H1 (cell line): ENCODE measurements at regions not wholly inside any gene's neighbourhood (a gene's known extent, or its start where the extent isn't known, plus 50 kb on each side); places are given as distances from the start of the nearest gene placed in this dataset.

Experiments
- CTCF ChIA-PET: fragments of 300-600 bp; sonication (Branson Sonifier 250); formaldehyde crosslinking; loops from one replicate; lab custom pipeline; 2021; ENCODE audit not compliant: partially characterized antibody; lab: Charles Lee
- POLR2A ChIA-PET: fragments of 300-600 bp; sonication (Branson Sonifier 250); formaldehyde crosslinking; loops from one replicate; lab custom pipeline; 2021; ENCODE audit warnings: inconsistent platforms; ENCODE audit not compliant: partially characterized antibody; lab: Charles Lee
- DNase-seq, 2 experiments: peaks; one replicate each; pipeline versions ENCODE4 v3.0.0 to v3.0.0-alpha.2; 2010 to 2022; ENCODE audit warnings: low spot score in 2 of 2, low read depth in 1 of 2, mixed read lengths in 1 of 2
- FAIRE-seq: peaks from 2 replicates; lab custom pipeline; 2011; peaks lifted over from hg19 to GRCh38; lab: Jason Lieb, UNC
- H2AFZ ChIP-seq: 2 replicates; pipeline ENCODE4 v1.8.1; 2012; ENCODE audit warnings: low read length, inconsistent platforms
- H2AK5ac ChIP-seq: 2 replicates; pipeline ENCODE4 v1.6.1; 2013; ENCODE audit warnings: low read depth, low read length
- H2BK120ac ChIP-seq: replicated peaks from 2 replicates; pipeline ENCODE3; 2013; ENCODE audit warnings: low read depth, low read length, inconsistent platforms
- H2BK12ac ChIP-seq: 2 replicates; pipeline ENCODE4 v1.6.1; 2013; ENCODE audit warnings: low read depth, low read length
- H2BK15ac ChIP-seq: 2 replicates; pipeline ENCODE4 v1.6.1; 2013; ENCODE audit warnings: low read length
- H2BK20ac ChIP-seq: 2 replicates; pipeline ENCODE4 v1.6.1; 2013; ENCODE audit warnings: low read length
- H2BK5ac ChIP-seq: 2 replicates; pipeline ENCODE4 v1.6.1; 2013; ENCODE audit warnings: low read depth, low read length
- H3K14ac ChIP-seq: 2 replicates; pipeline ENCODE4 v1.6.1; 2013; ENCODE audit warnings: inconsistent platforms; ENCODE audit not compliant: insufficient read length
- H3K18ac ChIP-seq: 2 replicates; pipeline ENCODE4 v1.6.1; 2013; ENCODE audit warnings: low read length; ENCODE audit errors: extremely low read depth
- H3K23ac ChIP-seq: 2 replicates; pipeline ENCODE4 v1.6.1; 2013; ENCODE audit warnings: inconsistent platforms; ENCODE audit not compliant: insufficient read length
- H3K23me2 ChIP-seq: 2 replicates; pipeline ENCODE4 v1.6.1; 2013; ENCODE audit warnings: low read depth, low read length
- H3K27ac ChIP-seq: 2 replicates; pipeline ENCODE4 v1.6.1; 2011; ENCODE audit warnings: low read depth, low read length, inconsistent platforms
- H3K27me3 ChIP-seq, 4 experiments: replicated peaks in 1 of 4; 1 replicate in 1 of 4; 2 replicates in 3 of 4; pipeline versions ENCODE4 v1.6.1 to v1.8.1; 2011 to 2013; ENCODE audit warnings: low read length in 3 of 4, mild to moderate bottlenecking in 3 of 4, inconsistent platforms in 2 of 4, mixed read lengths in 2 of 4, moderate library complexity in 1 of 4; ENCODE audit not compliant: control insufficient read depth in 3 of 4, insufficient read depth in 3 of 4; ENCODE audit errors: extremely low read depth in 1 of 4
- H3K36me3 ChIP-seq, 4 experiments: 2 replicates each; pipeline versions ENCODE4 v1.6.1 to v1.8.1; 2011 to 2013; ENCODE audit warnings: mild to moderate bottlenecking in 4 of 4, low read length in 3 of 4, moderate library complexity in 2 of 4, control low read depth in 1 of 4, inconsistent platforms in 1 of 4; ENCODE audit not compliant: insufficient read depth in 4 of 4, control insufficient read depth in 2 of 4
- H3K4ac ChIP-seq: replicated peaks from 2 replicates; pipeline ENCODE3; 2013; ENCODE audit warnings: low read length, low read depth, mixed read lengths, inconsistent platforms; ENCODE audit not compliant: insufficient read length
- H3K4me1 ChIP-seq, 4 experiments: replicated peaks in 1 of 4; 1 replicate in 1 of 4; 2 replicates in 3 of 4; pipeline versions ENCODE4 v1.6.1 to v1.8.1; 2011 to 2013; ENCODE audit warnings: low read length in 3 of 4, inconsistent platforms in 2 of 4, mixed read lengths in 1 of 4; ENCODE audit not compliant: insufficient read depth in 4 of 4, control insufficient read depth in 3 of 4
- H3K4me2 ChIP-seq, 2 experiments: 2 replicates each; pipeline versions ENCODE4 v1.6.1 to v1.8.1; 2011 to 2013; ENCODE audit warnings: low read depth in 2 of 2, low read length in 2 of 2, control low read depth in 1 of 2, inconsistent platforms in 1 of 2, mild to moderate bottlenecking in 1 of 2; ENCODE audit not compliant: insufficient read depth in 1 of 2
- H3K4me3 ChIP-seq, 4 experiments: fragments of 200-600, 300-600 bp in 1 of 4; sonication (generic), shearing (Covaris generic), sonication (Bioruptor Twin) in 1 of 4; 2 replicates each; pipeline versions ENCODE4 v1.5.1 to v1.8.1; 2011 to 2016; ENCODE audit warnings: low read length in 4 of 4, low read depth in 3 of 4, control low read depth in 2 of 4, inconsistent platforms in 2 of 4, mild to moderate bottlenecking in 2 of 4, mixed read lengths in 1 of 4, moderate library complexity in 1 of 4; ENCODE audit not compliant: insufficient read depth in 2 of 4; ENCODE audit errors: extremely low read depth in 1 of 4
- H3K56ac ChIP-seq: replicated peaks from 2 replicates; pipeline ENCODE3; 2013; ENCODE audit warnings: low read depth, mild to moderate bottlenecking, mixed read lengths, low read length, inconsistent platforms; ENCODE audit not compliant: insufficient read length
- H3K79me1 ChIP-seq: 2 replicates; pipeline ENCODE4 v1.6.1; 2013; ENCODE audit warnings: low read depth, low read length, control low read depth
- H3K79me2 ChIP-seq, 2 experiments: 2 replicates each; pipeline versions ENCODE4 v1.6.1 to v1.8.1; 2012 to 2013; ENCODE audit warnings: low read length in 2 of 2, mild to moderate bottlenecking in 2 of 2, inconsistent platforms in 1 of 2; ENCODE audit not compliant: insufficient read depth in 2 of 2, control insufficient read depth in 1 of 2
- H3K9ac ChIP-seq, 4 experiments: replicated peaks in 1 of 4; 1 replicate in 1 of 4; 2 replicates in 3 of 4; pipeline versions ENCODE4 v1.6.1 to v1.8.1; 2011 to 2013; ENCODE audit warnings: low read depth in 3 of 4, low read length in 3 of 4, control low read depth in 2 of 4, mild to moderate bottlenecking in 2 of 4, moderate library complexity in 2 of 4, inconsistent platforms in 1 of 4; ENCODE audit errors: extremely low read depth in 1 of 4
- H3K9me3 ChIP-seq, 2 experiments: 2 replicates each; pipeline versions ENCODE4 v1.6.1 to v1.8.1; 2012 to 2013; ENCODE audit warnings: mild to moderate bottlenecking in 2 of 2, moderate library complexity in 2 of 2, control low read depth in 1 of 2, inconsistent platforms in 1 of 2, low read depth in 1 of 2, low read length in 1 of 2, mixed read lengths in 1 of 2; ENCODE audit not compliant: insufficient read depth in 2 of 2
- H4K20me1 ChIP-seq, 2 experiments: replicated peaks in 1 of 2; 2 replicates each; pipeline versions ENCODE3 to v1.8.1; 2011 to 2013; ENCODE audit warnings: inconsistent platforms in 2 of 2, low read length in 2 of 2, mild to moderate bottlenecking in 1 of 2; ENCODE audit not compliant: insufficient read depth in 2 of 2, control insufficient read depth in 1 of 2
- H4K5ac ChIP-seq: 2 replicates; pipeline ENCODE4 v1.6.1; 2013; ENCODE audit warnings: low read length, low read depth, mixed read lengths, inconsistent platforms; ENCODE audit not compliant: insufficient read length
- H4K8ac ChIP-seq: 2 replicates; pipeline ENCODE4 v1.8.0; 2013; ENCODE audit warnings: mild to moderate bottlenecking, moderate library complexity, low read length, inconsistent platforms; ENCODE audit not compliant: insufficient read depth; ENCODE audit errors: extremely low read depth
- H4K91ac ChIP-seq: replicated peaks from 2 replicates; pipeline ENCODE3; 2013; ENCODE audit warnings: low read length, mixed read lengths, inconsistent platforms; ENCODE audit not compliant: insufficient read length
- BACH1 ChIP-seq: IDR thresholded peaks from 2 replicates; pipeline ENCODE4 v1.6.1; 2012; ENCODE audit warnings: low read length, improper control_type of control experiment
- CHD1 ChIP-seq: IDR thresholded peaks from 2 replicates; pipeline ENCODE4 v1.6.1; 2012; ENCODE audit warnings: low read depth, low read length, improper control_type of control experiment
- EZH2 ChIP-seq: fragments of 200-600 bp; sonication (generic); IDR thresholded peaks from 2 replicates; pipeline ENCODE4 v1.7.1; 2012; ENCODE audit warnings: low read depth, mild to moderate bottlenecking, moderate library complexity, low read length, inconsistent platforms; ENCODE audit not compliant: severe bottlenecking
- HDAC6 ChIP-seq: IDR thresholded peaks from one replicate; pipeline ENCODE4 v1.7.1; 2012; ENCODE audit warnings: low read depth, mild to moderate bottlenecking, inconsistent platforms, low read length, moderate library complexity
- PHF8 ChIP-seq: fragments of 200-600 bp; sonication (generic); conservative IDR thresholded peaks from 2 replicates; pipeline ENCODE4 v1.7.1; 2012; ENCODE audit warnings: low read depth, mild to moderate bottlenecking, inconsistent platforms, low read length, moderate library complexity
- SAP30 ChIP-seq: fragments of 300-600 bp; sonication (generic); IDR thresholded peaks from 2 replicates; pipeline ENCODE4 v1.7.1; 2012; ENCODE audit warnings: low read length, moderate library complexity, mild to moderate bottlenecking, inconsistent platforms; ENCODE audit not compliant: insufficient read depth, insufficient replicate concordance
- SIN3A ChIP-seq, 2 experiments: IDR thresholded peaks in 1 of 2; conservative IDR thresholded peaks in 1 of 2; 2 replicates each; pipeline ENCODE4 v1.6.1; 2011 to 2012; ENCODE audit warnings: low read length in 2 of 2, improper control_type of control experiment in 1 of 2, low read depth in 1 of 2, mild to moderate bottlenecking in 1 of 2
- TCF12 ChIP-seq: IDR thresholded peaks from 2 replicates; pipeline ENCODE4 v1.6.1; 2011; ENCODE audit warnings: low read depth, mild to moderate bottlenecking, low read length
- WGBS, 2 experiments: shearing (Covaris generic) in 1 of 2; methylation state at CpG; one replicate each; pipeline versions ENCODE4 v1.1.6 to v1.1.7; 2013 to 2015; ENCODE audit warnings: low lambda C conversion rate in 2 of 2, mixed read lengths in 2 of 2, inconsistent platforms in 1 of 2, low coverage in 1 of 2, missing lambda C conversion rate in 1 of 2; ENCODE audit not compliant: insufficient replicate concordance in 2 of 2, insufficient coverage in 1 of 2, insufficient read length in 1 of 2; ENCODE audit errors: extremely low coverage in 1 of 2, missing lambda C conversion rate in 1 of 2; 5-methylcytosine and 5-hydroxymethylcytosine counted together
- TF ChIP-seq, protein P1 (sequence below): IDR thresholded peaks from 2 replicates; pipeline ENCODE4 v1.6.1; 2011; ENCODE audit warnings: low read depth, mild to moderate bottlenecking, low read length; ENCODE audit not compliant: insufficient read depth
- TF ChIP-seq, protein P2 (sequence below), 3 experiments: IDR thresholded peaks; 1 replicate in 2 of 3; 2 replicates in 1 of 3; pipeline versions ENCODE4 v1.5.1 to v1.6.1; 2011; ENCODE audit warnings: low read length in 3 of 3, mild to moderate bottlenecking in 3 of 3, inconsistent platforms in 2 of 3, low read depth in 1 of 3, moderate library complexity in 1 of 3; ENCODE audit not compliant: insufficient read depth in 1 of 3; ENCODE audit errors: control extremely low read depth in 1 of 3
- TF ChIP-seq, protein P3 (sequence below): IDR thresholded peaks from 2 replicates; pipeline ENCODE4 v1.6.1; 2012; ENCODE audit warnings: inconsistent platforms

DNA sequence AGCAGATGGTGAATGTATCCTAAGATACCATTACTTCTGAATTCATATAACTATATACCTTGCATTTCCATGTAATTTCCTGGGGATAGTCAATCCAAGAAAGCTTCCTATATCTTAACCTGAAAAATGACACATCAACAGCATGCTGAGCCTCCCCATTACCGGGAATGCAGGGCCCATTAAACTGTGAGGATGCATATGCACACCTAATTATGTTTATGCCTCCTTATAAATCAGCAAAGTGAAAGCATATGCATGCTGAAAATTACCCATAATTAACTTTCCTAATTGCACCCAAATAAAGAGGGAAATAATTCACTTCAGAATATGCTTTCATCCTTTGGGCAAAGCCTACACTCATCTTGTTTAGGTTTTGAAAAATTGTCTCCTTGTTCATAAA, 663.0 kb downstream of the KCNA4 start:
- no peaks in the 10 kb centered on the region for H3K23me2 ChIP-seq
- FAIRE-seq (no peak), DNase-seq (no peak)
- H3K56ac ChIP-seq, result no peak overlapping the region
- CTCF ChIA-PET, result no interaction called here
- H3K79me2 ChIP-seq, result no peaks in the 10 kb centered on the region
- H2BK5ac ChIP-seq, result no peak overlapping the region
- H3K4me1 ChIP-seq, result peaks cover 0 to 4% (median 1%) of the 10 kb centered on the region in 4 experiments; a peak in 2 of 7 replicates
- H4K91ac ChIP-seq, result no peak overlapping the region
- H2BK12ac ChIP-seq, result no peak overlapping the region
- H2BK120ac ChIP-seq, result no peak overlapping the region
- no peak overlapping the region for H2AFZ ChIP-seq
- POLR2A ChIA-PET, result no interaction called here
- no peak overlapping the region for H2BK20ac ChIP-seq
- H2BK15ac ChIP-seq, result no peak overlapping the region
- no peaks in the 10 kb centered on the region for H3K9me3 ChIP-seq
- no peak overlapping the region for H3K4me3 ChIP-seq
- H3K9ac ChIP-seq, result no peak overlapping the region
- no peak overlapping the region for H3K18ac ChIP-seq
- H3K79me1 ChIP-seq, result no peaks in the 10 kb centered on the region
- no peak overlapping the region for H2AK5ac ChIP-seq
- no peaks in the 10 kb centered on the region for H3K36me3 ChIP-seq
- no peak overlapping the region for H4K5ac ChIP-seq
- H3K23ac ChIP-seq, result no peak overlapping the region
- H3K4ac ChIP-seq, result no peak overlapping the region
- H3K27me3 ChIP-seq, result no peaks in the 10 kb centered on the region
- no peak overlapping the region for H4K8ac ChIP-seq
- H3K14ac ChIP-seq, result no peak overlapping the region
- no peak overlapping the region for H3K27ac ChIP-seq
- H4K20me1 ChIP-seq, result no peaks in the 10 kb centered on the region
- 85% methylated on average over 1 of the region's 1 CpG; no CpG with 5 or more reads in 1 of the 2 experiments for WGBS, 2 experiments
- H3K4me2 ChIP-seq, result no peak overlapping the region
- TF ChIP-seq SAP30 (no peak), SIN3A (conservative IDR thresholded peaks at IDR 0.05 in 1 of 2, IDR thresholded peaks at IDR 0.05 in 1 of 2; ENCODE audit: low read depth in 1 of 2, low read length in 2 of 2) (no peak), BACH1 (no peak), EZH2 (no peak), HDAC6 (no peak), PHF8 (no peak), TCF12 (no peak), CHD1 (no peak)
- TF ChIP-seq, protein P1, sequence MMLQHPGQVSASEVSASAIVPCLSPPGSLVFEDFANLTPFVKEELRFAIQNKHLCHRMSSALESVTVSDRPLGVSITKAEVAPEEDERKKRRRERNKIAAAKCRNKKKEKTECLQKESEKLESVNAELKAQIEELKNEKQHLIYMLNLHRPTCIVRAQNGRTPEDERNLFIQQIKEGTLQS, result no peak
- TF ChIP-seq, protein P2, sequence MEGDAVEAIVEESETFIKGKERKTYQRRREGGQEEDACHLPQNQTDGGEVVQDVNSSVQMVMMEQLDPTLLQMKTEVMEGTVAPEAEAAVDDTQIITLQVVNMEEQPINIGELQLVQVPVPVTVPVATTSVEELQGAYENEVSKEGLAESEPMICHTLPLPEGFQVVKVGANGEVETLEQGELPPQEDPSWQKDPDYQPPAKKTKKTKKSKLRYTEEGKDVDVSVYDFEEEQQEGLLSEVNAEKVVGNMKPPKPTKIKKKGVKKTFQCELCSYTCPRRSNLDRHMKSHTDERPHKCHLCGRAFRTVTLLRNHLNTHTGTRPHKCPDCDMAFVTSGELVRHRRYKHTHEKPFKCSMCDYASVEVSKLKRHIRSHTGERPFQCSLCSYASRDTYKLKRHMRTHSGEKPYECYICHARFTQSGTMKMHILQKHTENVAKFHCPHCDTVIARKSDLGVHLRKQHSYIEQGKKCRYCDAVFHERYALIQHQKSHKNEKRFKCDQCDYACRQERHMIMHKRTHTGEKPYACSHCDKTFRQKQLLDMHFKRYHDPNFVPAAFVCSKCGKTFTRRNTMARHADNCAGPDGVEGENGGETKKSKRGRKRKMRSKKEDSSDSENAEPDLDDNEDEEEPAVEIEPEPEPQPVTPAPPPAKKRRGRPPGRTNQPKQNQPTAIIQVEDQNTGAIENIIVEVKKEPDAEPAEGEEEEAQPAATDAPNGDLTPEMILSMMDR (IDR thresholded peaks at IDR 0.05; ENCODE audit: control extremely low read depth in 1 of 3, insufficient read depth in 1 of 3, low read depth in 1 of 3, low read length in 3 of 3), result no peak
- TF ChIP-seq, protein P3, sequence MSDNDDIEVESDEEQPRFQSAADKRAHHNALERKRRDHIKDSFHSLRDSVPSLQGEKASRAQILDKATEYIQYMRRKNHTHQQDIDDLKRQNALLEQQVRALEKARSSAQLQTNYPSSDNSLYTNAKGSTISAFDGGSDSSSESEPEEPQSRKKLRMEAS, result no peak
